Activated naive CD4-positive, alpha-beta T cell treated with anti-CD3 and anti-CD28 coated beads for 36 hours (primary cell): ENCODE measurements at regions not wholly inside any gene's neighbourhood (a gene's known extent, or its start where the extent isn't known, plus 50 kb on each side); places are given as distances from the start of the nearest gene placed in this dataset.

Source experiments
- CTCF ChIA-PET: fragments of 350-600 bp; sonication (Branson Sonifier 250); formaldehyde crosslinking; loops from one replicate; lab custom pipeline; 2021; ENCODE audit warnings: antibody characterized with exemption; lab: Charles Lee
- DNase-seq: peaks from one replicate; pipeline ENCODE4 v3.0.0-alpha.2; 2020
- H3K27ac Mint-ChIP-seq: one replicate; pipeline ENCODE4 v1.8.0; 2021; ENCODE audit warnings: mild to moderate bottlenecking, mixed read lengths
- H3K27me3 Mint-ChIP-seq: one replicate; pipeline ENCODE4 v1.8.0; 2021; ENCODE audit warnings: low read depth, mixed read lengths
- H3K36me3 Mint-ChIP-seq: one replicate; pipeline ENCODE4 v1.8.0; 2021; ENCODE audit warnings: low read depth, mixed read lengths
- H3K4me1 Mint-ChIP-seq: one replicate; pipeline ENCODE4 v1.8.0; 2021; ENCODE audit warnings: low read depth, mixed read lengths
- H3K4me3 Mint-ChIP-seq: one replicate; pipeline ENCODE4 v1.8.0; 2021; ENCODE audit warnings: mild to moderate bottlenecking, moderate library complexity, mixed read lengths
- H3K9me3 Mint-ChIP-seq: one replicate; pipeline ENCODE4 v1.8.0; 2021; ENCODE audit warnings: mixed read lengths
- intact Hi-C: fragments of 100-400 bp; cut with micrococcal nuclease; formaldehyde crosslinking; loops from one replicate; pipeline ENCODE4 v1.15.1; 2023

DNA sequence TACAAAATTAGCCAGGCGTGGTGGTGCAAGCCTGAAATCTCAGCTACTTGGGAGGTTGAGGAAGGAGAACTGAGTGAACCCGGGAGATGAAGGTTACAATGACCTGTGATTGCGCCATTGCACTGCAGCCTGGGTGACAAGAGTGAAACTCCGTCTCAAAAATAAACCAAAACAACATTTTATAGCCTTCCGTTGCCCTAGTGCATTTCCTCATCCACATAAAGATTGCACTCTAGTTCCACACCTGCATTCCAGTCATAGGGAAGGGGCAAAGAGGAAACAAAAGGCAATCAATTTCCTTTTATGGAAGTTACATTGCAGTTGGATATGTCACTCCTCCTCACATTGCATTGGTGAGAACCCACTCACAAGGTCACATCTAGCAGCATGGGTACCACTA lies 182.7 kb upstream of the ARG1 start:
- no peak overlapping the region for H3K27ac Mint-ChIP-seq
- intact Hi-C loops, result no loop called here
- no peaks in the 10 kb centered on the region for H3K27me3 Mint-ChIP-seq
- peaks cover 9% of the 10 kb centered on the region for H3K36me3 Mint-ChIP-seq
- H3K4me3 Mint-ChIP-seq, result no peak overlapping the region
- no peak for DNase-seq
- CTCF ChIA-PET, result no interaction called here
- H3K9me3 Mint-ChIP-seq, result peaks cover 6% of the 10 kb centered on the region
- H3K4me1 Mint-ChIP-seq, result peaks cover 5% of the 10 kb centered on the region

- no peak for DNase-seq
- H3K27ac Mint-ChIP-seq, result no peak overlapping the region
- no peaks in the 10 kb centered on the region for H3K27me3 Mint-ChIP-seq
- CTCF ChIA-PET, result no interaction called here
- H3K4me3 Mint-ChIP-seq, result no peak overlapping the region
- peaks cover 5% of the 10 kb centered on the region for H3K4me1 Mint-ChIP-seq
- peaks cover 6% of the 10 kb centered on the region for H3K9me3 Mint-ChIP-seq
- peaks cover 8% of the 10 kb centered on the region for H3K36me3 Mint-ChIP-seq
- intact Hi-C loops, result no loop called here
These were observed 181.9 kb upstream of the ARG1 start for GRCh38 chr6:131391116-131391515.

DNA sequence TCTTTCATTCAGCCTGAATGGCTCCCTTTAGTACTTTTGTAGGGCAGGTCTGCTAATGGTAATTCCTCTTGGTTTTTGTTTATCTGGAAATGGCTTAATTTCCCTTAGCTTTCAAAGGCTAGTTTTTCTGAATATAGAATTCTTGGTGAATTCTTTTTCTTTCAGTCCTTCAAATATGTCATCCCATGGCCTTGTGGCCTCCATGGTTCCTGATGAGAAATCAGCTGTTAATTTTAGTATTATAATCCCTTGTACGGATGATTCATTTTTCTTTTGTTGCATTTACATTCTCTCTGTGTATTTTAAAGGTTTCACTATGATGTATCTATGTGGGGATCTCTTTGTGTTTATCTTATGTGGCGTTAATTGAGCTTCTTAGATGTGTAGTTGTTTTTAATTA lies 179.6 kb upstream of the ARG1 start:
- intact Hi-C loops, result no loop called here
- CTCF ChIA-PET, result interaction anchor here (0.6 kb wide), 1 partner anchor 139 kb away, joined by 4 read pairs; no protein-coding TSS in a partner anchor
- no peak for DNase-seq
- Mint-ChIP-seq H3K4me3 (no peak overlapping the region), H3K27me3 (no peaks in the 10 kb centered on the region), H3K27ac (no peak overlapping the region), H3K4me1 (peaks cover 5% of the 10 kb centered on the region), H3K36me3 (peaks cover 8% of the 10 kb centered on the region), H3K9me3 (peaks cover 6% of the 10 kb centered on the region)

- no peak for DNase-seq
- Mint-ChIP-seq H3K4me1 (peaks cover 5% of the 10 kb centered on the region), H3K4me3 (no peak overlapping the region), H3K36me3 (peaks cover 8% of the 10 kb centered on the region), H3K27me3 (no peaks in the 10 kb centered on the region), H3K9me3 (peaks cover 6% of the 10 kb centered on the region), H3K27ac (no peak overlapping the region)
- CTCF ChIA-PET, result interaction anchor here (0.7 kb wide), 1 partner anchor 24 kb away, joined by 4 read pairs; no protein-coding TSS in a partner anchor
- intact Hi-C loops, result no loop called here
These were observed 178.1 kb upstream of the ARG1 start for GRCh38 chr6:131394768-131395432.

GRCh38 chr6:131398176-131398575 lies 174.8 kb upstream of the ARG1 start:
- CTCF ChIA-PET, result interaction anchor here (0.6 kb wide), 1 partner anchor 508 kb away, joined by 4 read pairs; no protein-coding TSS in a partner anchor
- peaks cover 12% of the 10 kb centered on the region for H3K4me1 Mint-ChIP-seq

DNA sequence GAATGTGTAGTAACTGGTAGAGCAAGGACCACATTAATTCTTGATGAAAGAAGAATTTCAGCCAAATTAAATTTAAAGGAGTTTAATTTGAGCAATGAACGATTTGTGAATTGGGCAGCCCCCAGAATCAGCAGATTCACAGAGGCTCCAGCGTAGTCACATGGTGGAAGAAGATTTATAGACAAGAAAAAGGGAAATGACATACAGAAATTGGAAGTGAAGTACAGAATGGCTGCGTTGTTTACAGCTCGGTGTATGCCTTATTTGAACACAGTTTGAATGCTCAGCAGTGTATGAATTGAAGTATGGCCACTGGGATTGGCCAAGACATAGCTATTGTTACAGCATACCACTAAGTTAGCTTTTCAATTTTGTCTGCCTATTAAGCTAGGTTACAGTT lies 173.6 kb upstream of the ARG1 start:
- no peak for DNase-seq
- Mint-ChIP-seq H3K27me3 (no peaks in the 10 kb centered on the region), H3K4me3 (no peak overlapping the region), H3K27ac (no peak overlapping the region), H3K9me3 (peaks cover 10% of the 10 kb centered on the region), H3K36me3 (peaks cover 14% of the 10 kb centered on the region), H3K4me1 (peaks cover 9% of the 10 kb centered on the region)
- intact Hi-C loops, result no loop called here
- CTCF ChIA-PET, result no interaction called here

More at GRCh38 chr6:131398176-131398575, 174.8 kb upstream of the ARG1 start:
- DNase-seq, result no peak
- Mint-ChIP-seq H3K9me3 (peaks cover 14% of the 10 kb centered on the region), H3K27ac (no peak overlapping the region), H3K4me3 (no peak overlapping the region), H3K36me3 (peaks cover 11% of the 10 kb centered on the region), H3K27me3 (no peaks in the 10 kb centered on the region)
- intact Hi-C loops, result no loop called here

DNA sequence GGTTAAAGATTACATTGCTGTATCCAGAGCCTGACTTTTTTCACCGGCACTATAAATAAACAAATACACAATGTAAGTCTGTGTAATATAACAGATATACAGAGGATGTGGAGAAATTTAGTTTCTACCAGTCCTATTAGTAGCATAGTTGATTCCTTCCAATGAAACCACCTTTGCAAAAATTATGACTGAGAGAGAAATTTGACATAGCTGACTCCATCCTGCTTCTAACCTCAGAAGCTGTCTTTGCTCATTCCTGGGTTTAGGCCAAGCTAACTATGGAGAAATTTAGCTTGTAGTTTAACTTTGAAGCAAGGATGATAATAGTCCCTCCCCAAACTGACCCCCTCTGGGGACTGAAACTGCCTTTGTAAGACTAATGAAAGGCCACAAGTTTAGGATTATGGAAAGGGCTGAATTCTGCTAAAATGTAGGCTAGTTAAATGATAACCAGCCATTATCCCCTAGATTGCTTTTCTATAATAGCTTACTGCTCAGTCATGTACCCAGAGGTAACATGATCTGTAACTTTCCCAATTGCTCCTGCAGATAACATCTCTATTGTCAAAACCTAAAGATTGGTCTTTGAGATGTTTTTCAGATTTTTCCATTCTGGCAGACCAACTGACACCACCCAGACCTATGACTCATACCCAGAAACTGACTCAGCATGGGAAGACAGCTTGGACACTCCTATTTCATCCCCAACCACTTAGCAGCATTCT lies 172.8 kb upstream of the ARG1 start:
- Mint-ChIP-seq H3K4me3 (no peak overlapping the region), H3K36me3 (peaks cover 10% of the 10 kb centered on the region), H3K27ac (no peak overlapping the region), H3K4me1 (peaks cover 9% of the 10 kb centered on the region), H3K9me3 (peaks cover 10% of the 10 kb centered on the region), H3K27me3 (no peaks in the 10 kb centered on the region)
- CTCF ChIA-PET, result no interaction called here
- intact Hi-C loops, result no loop called here
- DNase-seq, result no peak

GRCh38 chr6:131400779-131401496 lies 172.1 kb upstream of the ARG1 start:
- Mint-ChIP-seq H3K9me3 (peaks cover 10% of the 10 kb centered on the region), H3K4me3 (no peak overlapping the region), H3K27ac (no peak overlapping the region), H3K36me3 (peaks cover 11% of the 10 kb centered on the region), H3K4me1 (peaks cover 9% of the 10 kb centered on the region), H3K27me3 (no peaks in the 10 kb centered on the region)
- CTCF ChIA-PET, result no interaction called here
- no peak for DNase-seq
- intact Hi-C loops, result no loop called here

DNA sequence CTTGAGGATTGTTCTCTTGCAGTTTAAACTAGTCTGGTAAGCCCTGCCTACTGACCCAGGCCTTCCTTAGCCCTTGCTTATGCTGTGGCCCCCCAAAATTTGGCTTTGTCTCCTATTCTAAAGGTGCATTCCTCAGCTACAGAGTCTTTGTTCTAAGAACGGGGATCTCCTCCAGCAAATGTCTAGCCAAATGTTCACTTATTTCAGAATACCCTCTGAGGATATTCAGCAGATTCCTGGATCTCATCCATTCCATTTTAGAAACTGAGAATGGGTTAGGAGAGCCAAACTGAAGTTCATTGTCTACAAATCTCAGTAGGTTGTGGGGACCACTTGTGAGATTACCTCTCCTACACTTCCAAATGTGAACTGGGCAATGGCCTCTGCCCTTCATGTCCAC lies 164.2 kb upstream of the ARG1 start:
- peaks cover 9% of the 10 kb centered on the region for H3K9me3 Mint-ChIP-seq

DNA sequence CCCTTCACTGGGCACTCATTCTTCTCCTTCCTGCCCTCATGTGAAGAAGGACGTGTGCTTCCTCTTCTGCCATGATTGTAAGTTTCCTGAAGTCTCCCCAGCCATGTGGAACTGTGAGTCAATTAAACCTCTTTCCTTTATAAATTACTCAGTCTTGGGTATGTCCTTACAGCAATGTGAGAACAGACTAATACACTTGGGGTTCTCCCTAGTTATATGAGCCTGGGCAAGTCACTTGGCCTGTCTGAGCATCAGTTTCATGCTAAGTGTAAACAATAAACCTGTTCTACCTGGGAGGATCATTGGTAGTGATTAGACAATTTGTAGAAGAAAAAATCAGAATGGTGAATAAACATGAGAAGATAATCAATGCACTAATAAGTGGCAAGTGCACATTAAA lies 162.2 kb upstream of the ARG1 start:
- Mint-ChIP-seq H3K27ac (no peak overlapping the region), H3K9me3 (peaks cover 9% of the 10 kb centered on the region), H3K4me3 (no peak overlapping the region), H3K27me3 (no peaks in the 10 kb centered on the region), H3K36me3 (peaks cover 14% of the 10 kb centered on the region), H3K4me1 (peaks cover 13% of the 10 kb centered on the region)
- CTCF ChIA-PET, result no interaction called here
- intact Hi-C loops, result no loop called here
- DNase-seq, result no peak

More for the DNA sequence above, 164.2 kb upstream of the ARG1 start:
- DNase-seq, result no peak
- H3K4me3 Mint-ChIP-seq, result no peak overlapping the region
- intact Hi-C loops, result no loop called here
- peaks cover 6% of the 10 kb centered on the region for H3K4me1 Mint-ChIP-seq
- peaks cover 22% of the 10 kb centered on the region for H3K36me3 Mint-ChIP-seq
- no peak overlapping the region for H3K27ac Mint-ChIP-seq
- CTCF ChIA-PET, result no interaction called here
- H3K27me3 Mint-ChIP-seq, result no peaks in the 10 kb centered on the region

DNA sequence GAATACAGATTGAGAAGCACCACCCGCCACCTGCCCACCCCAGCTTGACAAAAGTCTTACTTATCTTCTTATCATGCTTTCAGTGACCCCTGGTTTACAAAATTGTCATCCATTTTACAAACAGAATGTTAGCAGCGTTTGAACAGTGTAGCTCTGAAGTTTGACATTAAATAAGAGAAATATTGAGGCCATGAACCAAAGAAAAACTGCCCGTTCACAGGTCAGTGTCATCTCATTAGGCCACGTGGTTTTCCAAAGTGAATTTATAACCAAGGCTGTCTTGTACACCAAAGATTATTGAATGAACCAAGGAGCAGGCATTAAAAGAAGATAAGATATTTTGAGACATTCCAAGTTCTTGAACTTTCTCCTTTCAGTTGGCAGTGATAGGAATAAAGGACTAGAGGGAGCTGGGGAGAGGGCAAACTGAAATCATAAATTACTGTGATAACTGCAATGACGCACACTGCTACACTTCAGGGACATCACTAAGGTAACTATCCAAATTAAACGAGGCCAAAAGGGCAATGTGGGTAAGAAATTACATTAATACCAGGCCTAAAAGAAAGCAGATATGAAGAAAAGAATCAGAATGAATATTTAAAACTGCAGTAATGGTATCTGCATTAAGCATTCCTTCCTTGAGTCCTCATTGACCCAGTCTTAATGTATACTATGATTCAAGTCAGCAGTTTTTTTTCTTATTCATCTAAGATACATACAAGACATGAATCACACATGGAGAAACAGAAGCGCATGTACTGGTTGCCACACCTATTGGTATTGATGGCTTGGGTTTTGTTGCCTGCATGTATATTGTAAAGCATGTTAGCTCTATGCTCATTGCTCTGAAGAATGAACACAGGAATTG lies 159.8 kb upstream of the ARG1 start:
- intact Hi-C loops, result no loop called here
- Mint-ChIP-seq H3K36me3 (peaks cover 14% of the 10 kb centered on the region), H3K4me3 (no peak overlapping the region), H3K27ac (no peak overlapping the region), H3K4me1 (peaks cover 27% of the 10 kb centered on the region), H3K27me3 (no peaks in the 10 kb centered on the region), H3K9me3 (peaks cover 9% of the 10 kb centered on the region)
- no peak for DNase-seq
- CTCF ChIA-PET, result interaction anchor here (0.6 kb wide), 3 partner anchors 106 to 223 kb away, joined by 3 to 4 read pairs (median 3); no protein-coding TSS in a partner anchor

DNA sequence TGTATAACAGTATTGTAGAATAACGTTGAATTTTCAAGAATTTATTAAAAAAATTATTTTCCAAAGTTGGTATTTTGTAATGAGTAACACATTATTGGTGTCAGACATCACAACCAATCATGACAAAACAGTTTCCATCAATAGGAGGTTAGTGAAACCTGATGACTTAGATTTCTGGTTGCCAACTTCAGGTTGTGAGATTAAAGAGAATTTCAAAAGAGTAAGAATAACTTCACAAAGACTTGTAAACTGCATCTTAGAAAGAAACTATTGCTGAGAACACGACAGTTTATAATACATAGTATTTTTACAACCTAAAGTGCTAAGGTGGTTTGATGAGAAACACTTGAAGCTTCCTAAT lies 159.2 kb upstream of the ARG1 start:
- intact Hi-C loops, result no loop called here
- H3K27me3 Mint-ChIP-seq, result no peaks in the 10 kb centered on the region

More for the DNA sequence above, 159.2 kb upstream of the ARG1 start:
- Mint-ChIP-seq H3K4me3 (no peak overlapping the region), H3K9me3 (peaks cover 9% of the 10 kb centered on the region), H3K4me1 (peaks cover 28% of the 10 kb centered on the region), H3K27ac (no peak overlapping the region), H3K36me3 (peaks cover 14% of the 10 kb centered on the region)
- DNase-seq, result no peak
- CTCF ChIA-PET, result interaction anchor here (0.6 kb wide), 1 partner anchor 105 kb away, joined by 3 read pairs; no protein-coding TSS in a partner anchor
